Right lung (tissue), 2 donors: ENCODE measurements at regions not wholly inside any gene's neighbourhood (a gene's known extent, or its start where the extent isn't known, plus 50 kb on each side); places are given as distances from the start of the nearest gene placed in this dataset.

Experiments used
- DNase-seq, 2 donors: peaks; one replicate each; pipeline ENCODE4 v3.0.0-alpha.2; 2013

DNA sequence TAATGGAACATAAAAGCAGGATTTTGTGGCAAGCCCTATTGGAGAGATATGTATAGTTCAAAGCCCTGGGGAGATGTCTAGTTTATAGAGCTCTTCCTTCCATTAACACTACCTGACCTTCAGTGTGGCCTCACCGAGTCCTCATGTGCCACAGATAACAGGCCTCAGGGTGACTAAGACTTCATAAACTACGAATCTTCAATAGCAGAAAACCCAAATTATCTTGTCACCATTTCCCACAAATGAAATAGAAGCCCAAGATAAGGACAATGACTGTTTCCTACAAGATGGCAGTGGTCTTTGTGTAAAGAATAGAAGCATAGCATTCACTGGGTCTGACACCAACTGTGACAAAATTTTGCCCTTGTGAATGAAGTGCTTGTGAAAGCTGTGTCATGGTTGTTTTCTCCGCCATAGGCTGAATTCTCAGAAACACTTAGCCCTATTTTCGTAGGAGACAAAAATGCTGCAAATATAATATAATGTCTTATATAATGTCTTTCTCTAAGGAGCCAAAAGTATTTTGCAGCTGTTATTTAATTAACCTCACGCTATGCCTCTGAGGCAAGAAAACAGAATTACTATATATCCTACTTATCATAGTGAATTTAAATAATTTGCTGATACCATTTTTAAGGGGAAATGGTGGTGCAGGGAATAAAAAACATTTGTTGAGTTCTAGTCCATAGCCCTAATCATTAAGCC lies 136.7 kb upstream of the CWC22 start:
- peak; percentile 18 to 28 for DNase-seq

DNA sequence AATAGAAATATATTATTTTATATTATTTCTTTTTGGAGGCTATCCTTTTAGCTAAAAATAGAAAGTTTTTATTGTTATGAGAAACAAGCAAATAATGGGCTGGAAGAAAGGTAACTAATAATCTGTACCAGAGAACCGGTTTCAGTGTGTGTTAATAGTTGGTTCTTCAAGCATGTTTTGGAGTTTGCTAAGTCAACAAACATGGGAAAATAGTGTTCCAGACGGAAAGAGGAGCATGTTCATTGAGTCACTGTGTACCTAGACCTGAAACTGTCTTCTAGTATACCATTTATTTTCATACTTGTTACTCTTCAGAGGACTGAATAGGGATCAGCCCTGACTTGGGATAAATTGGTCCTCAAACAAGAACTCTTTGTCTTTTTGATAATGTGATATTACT lies 134.5 kb upstream of the CWC22 start:
- DNase-seq = no peak

DNA sequence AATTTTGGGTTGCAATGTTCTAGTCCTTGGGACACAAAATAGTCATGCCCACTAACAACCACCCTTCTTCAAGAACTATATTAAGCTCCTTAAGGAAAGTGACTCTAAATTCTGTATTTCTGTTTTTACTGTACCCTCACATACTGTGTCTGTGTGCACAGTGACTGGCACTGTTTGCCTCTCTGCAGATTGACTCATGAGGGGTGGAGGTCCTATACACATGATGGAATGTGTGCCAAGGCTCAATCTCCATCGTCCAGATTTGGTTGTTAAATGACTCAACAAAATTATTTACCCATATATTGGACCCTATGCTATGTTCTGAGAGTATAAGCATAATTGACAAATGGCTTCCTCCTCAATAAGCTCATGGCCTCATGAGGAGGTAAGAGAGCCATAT lies 126.6 kb upstream of the CWC22 start:
- DNase-seq = no peak

DNA sequence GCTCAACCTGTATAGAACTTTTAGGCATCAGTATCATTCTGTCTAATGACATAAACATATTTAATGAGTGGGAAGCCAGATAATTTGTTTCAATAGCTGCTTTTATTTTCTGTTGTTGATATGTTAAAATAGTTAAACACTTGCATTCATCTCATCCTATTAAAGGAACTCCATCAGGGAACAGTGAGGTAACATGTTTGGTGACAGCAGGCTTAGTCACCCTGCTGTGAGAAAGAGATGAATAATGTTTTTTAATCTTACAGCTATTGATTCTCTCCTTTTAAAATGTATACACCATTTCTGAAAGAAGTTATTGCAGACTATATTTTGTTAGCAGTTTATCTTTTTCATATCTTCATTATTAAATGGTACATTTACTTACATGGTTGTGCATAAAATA lies 123.3 kb upstream of the CWC22 start:
- DNase-seq = no peak

DNA sequence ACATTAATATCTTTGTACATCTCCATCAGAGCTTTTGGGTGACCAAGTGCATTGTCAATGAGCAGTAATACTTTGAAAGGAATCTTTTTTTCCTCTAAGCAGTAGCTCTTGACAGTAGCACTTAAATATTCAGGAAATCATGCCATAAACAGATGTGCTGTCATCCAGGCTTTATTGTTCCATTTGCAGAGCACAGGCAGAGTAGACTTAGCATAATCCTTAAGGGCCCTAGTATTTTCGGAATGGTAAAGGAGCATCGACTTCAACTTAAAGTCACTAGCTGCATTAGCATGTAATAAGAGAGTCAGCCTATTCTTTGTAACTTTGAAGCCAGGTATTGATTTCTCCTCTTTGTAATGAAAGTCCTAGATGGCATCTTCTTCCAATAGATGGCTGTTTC lies 121.8 kb upstream of the CWC22 start:
- DNase-seq = no peak

DNA sequence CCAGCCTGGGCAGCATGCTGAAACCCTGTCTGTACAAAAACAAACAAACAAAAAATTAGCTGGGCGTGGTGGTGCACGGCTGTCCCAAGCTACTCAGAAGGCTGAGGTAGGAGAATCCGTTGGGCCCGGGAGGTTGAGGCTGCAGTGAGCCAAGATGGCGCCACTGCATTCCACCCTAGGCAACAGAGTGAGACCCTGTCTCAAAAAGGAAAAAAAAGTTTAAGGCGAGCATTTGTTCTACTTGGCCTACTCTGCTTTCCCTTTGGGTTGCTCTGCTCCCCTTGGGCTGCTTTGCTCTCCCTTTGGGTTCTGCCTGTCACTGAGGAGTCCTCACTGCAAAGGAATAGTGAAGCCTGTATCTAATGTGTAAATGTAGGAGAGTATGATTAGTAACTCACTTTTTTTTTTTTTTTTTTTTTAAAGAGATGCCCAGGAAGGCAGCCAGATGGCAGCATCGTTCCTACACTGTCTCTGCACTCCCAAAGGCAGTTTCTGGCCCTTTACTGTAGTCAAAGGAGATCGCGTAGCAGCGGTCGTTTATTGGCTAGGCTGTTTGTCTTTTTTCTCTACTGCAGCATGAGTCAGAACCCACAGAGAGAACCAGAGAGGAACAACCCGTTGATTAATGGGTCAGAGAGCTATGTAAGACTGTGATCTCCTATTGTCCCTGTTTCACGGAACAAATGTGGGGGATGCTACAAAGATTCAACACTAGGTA lies 118.3 kb upstream of the CWC22 start:
- DNase-seq = peak; percentile 65 to 74

DNA sequence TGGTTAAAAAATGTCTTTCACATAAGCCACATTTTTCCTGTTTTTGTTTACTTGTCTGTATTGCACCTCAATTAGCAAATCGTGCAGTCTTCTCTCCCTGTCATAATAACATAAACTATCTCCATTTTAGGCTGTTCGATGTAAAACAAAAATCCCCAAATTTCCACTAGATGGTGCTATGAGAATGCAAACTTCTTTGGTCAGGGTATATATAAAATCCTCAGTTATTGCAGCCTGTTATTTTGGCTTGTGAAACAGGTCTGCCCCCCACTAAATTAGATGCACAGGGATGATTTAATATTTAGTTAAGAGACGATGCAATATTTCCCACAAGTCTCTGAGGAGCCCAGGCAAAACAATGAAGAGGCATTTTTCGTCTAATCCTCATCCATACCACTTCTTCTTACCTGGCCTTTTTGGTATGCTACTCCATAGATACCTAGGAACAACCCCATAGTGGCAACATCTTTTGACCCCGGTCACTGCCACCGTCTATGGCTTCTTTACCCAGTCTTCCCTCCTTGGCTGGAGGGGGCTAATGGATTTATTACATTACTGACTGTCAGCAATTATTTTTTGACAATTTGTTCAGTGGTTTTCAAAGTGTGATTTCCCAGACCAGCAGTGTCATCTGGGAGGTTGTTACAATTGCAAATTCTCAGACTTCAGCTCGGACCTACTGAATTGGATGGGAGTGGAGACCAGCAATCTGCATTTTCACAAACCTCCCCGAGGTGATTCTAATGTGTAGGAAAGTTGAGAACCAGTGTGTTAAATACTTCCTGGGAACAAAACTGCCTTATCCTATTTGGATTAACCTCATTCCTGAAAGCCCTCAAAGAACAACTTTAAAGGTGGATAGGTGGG lies 117.4 kb upstream of the CWC22 start:
- peak; percentile 35 to 51 for DNase-seq

DNA sequence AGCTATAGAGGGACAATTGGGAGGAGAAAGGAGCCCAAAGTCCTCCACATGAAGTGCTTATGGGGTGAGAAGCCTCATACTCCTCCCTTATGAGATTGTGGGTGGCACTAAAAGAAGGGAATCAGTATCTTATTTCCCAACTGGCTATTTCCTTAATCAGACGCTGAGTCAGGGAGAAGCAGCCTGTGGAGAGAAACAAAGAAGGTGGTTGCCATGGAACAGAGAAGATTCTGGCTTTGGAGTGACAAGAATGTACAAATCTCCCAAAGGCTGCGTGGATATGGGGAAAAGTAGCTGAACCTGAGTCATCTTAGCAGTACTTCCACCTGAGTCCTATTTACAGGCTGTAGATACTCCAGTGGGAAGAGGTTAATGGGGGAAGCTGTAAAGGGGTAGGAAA lies 115.8 kb upstream of the CWC22 start:
- no peak for DNase-seq

DNA sequence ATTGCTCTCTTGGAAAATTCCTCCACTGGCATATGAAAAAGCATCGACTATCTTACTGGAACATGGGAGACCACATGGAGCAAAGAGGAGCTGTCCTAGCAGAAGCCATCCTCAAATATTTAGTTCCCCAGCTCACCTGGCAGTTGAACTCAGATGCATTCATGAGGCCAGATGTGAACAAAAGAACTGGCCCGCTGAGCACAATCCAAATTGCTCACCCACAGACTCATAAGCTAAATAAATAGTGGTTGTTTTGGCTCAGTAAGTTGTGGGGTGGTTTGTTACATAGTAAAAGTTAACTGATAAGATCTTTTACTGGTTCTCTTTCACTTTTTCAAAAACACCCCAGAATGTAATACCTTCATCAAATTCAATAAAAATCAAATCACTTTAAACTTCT lies 108.6 kb upstream of the CWC22 start:
- no peak for DNase-seq

DNA sequence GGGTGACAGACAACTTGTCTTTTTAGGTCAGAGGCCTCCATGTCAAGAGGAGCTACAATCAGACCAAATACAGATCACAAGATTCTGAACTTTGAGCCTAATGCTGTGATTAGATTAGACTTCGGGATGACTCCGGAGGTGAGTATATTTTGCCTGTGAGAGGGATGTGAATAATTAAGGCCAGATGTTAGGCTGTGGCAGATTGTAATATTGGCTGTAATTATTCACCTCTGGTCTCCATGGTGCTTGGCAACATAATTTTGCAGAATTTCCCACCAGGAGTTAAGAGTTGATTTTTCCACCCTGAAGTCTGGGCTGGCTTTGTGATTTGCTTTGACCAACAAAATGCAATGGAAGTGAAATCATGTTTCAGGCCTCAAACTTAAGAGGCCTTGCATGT lies 108.2 kb upstream of the CWC22 start:
- no peak for DNase-seq

DNA sequence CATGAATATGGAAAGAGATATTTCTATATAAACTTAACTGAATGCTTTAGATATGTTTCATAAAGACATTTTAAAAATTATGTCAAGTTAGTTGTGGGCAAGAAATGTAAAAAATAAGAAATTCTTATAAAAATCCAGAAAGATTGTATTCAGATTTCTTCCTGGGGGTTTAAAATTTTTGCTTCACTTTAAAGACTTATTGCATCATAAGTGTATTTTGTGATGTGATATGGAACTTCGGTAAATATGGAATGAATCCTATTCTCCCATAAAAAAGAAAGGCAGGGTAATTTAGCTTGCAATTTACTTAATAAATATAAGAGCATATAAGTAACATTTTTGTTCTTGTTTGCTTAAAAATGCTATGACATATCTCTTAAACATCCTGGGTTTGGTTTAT lies 104.8 kb upstream of the CWC22 start:
- no peak for DNase-seq

DNA sequence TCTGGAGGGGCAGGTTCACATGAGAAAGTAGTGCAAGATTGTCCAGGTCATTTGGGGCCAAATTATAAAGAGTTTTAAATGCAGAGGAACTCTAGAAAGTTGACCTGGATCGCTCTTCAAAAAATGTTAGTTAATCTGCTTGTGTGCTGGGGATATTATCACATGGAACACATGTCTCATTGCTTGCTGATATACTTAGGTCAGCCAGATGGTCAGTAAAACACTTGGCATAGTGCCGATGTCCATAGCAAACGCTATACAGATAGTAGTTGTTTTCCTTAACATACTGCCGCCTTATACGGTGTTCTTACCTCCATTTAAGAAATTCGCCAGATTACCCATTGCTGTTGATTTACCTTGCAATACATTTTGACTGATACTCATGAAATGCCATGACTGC lies 103.4 kb upstream of the CWC22 start:
- DNase-seq = no peak

DNA sequence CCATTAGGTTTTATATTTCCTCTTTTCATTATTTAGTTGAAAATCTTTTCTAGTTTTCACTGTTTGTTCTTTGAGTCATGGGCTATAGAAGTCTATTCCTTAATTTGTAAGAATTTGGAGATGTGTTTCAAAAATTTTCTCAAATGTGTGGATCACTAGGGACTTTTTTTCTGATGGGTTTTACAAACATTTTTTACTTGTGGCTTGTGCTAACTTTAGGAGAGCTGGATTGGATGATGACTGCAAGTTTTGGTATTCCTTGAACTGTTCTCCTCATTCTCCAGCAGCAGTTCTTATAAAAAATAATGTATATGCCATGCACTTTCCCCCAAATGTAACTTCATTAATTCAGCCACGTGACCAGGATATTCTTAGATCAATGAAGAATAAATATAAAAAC lies 94.7 kb upstream of the CWC22 start:
- no peak for DNase-seq

DNA sequence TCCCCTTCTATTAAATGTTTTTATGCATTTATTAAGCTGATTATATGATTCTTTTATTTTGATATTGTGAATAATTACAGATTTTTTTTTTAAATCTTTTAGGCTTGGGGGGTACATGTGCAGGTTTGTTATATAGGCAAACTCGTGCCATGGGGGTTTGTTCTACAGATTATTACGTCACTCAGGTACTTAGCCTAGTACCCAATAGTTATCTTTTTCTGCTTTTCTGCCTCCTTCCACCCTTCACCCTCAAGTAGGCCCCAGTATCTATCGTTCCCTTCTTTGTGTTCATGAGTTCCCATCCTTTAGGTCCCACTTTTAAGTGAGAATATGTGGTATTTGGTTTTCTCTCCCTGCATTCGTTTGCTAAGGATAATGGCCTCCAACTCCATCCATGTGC lies 92.2 kb upstream of the CWC22 start:
- no peak for DNase-seq

DNA sequence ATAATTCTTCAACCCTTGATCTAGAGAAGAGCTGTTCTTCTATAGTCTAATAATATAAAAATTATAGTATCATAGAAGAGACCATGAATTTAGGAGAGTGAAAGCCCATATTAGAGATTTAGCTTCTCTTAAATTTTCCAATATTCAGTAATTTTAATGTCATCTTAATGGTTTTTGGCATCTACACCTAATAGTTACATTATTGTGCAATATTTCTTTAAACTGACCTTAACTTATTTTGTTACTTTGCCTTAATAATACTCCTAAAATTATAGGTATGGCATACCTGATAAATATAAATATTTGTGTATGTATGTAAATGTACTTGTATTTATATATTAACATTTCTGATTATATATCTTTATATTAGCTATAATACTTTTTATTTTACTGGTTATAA lies 78.0 kb upstream of the CWC22 start:
- DNase-seq = no peak

DNA sequence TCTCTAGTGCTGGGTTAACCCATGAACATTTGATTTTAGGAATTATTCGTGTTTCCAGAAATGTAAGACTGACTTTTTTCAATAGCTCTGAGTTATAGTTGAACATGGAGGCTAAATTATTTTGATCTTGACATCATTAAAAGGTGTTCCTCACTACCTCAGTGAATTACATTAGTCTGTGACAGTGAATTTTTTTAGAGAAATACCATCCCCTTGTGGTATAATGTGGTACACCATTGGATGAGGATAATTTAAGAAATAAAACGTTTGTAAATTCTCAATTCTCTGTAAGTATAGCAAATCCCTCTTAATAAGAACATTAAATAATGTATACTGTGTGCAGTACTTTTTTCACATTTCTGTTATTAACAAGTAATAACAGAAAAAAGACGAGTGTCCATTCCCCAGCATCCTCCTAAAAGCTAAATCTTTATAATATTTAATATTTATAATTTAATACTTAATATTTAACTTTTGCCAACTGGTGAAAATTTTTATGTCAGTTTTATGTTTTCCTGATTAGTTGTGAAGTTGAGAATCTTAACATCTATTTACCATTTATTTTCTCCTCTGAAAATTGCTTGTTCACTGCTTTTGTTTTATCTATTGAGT lies 70.3 kb upstream of the CWC22 start:
- no peak for DNase-seq

DNA sequence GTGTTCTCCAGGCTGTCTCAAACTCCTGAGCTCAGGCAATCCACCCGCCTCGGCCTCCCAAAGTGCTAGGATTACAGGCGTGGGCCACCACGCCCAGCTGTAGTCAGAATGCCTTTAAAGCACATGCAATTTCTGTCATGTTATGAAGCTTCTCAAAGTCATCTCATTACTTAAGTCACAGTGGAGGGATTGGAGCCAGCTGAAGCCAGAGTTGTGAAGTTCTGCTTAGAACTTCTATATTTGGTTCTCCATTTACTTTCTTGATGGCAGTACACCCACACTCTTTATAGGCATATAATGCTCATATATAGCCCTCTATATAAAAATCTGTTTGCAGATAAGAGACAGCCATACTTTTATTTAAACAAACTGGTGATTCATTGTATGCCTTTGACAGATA lies 68.8 kb upstream of the CWC22 start:
- DNase-seq = no peak

DNA sequence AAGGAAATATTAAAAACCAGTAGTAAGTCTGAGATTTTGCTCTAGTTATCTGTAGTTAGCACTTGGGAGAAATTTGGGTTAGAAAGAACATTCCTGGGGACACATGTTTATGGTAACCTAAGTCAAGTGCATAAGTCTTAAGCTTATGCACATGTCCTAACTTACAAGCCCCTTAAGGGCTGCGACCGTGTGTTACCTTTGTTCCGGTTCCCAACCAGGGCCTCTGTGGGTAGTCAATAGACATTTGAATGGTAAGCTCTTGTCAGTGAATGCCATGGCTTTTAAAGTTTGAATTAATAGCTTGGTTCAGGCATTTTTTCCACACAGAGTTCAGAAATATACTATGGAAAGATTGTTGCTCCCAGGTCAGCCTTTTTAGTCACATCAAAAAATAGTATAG lies 64.7 kb upstream of the CWC22 start:
- no peak for DNase-seq

DNA sequence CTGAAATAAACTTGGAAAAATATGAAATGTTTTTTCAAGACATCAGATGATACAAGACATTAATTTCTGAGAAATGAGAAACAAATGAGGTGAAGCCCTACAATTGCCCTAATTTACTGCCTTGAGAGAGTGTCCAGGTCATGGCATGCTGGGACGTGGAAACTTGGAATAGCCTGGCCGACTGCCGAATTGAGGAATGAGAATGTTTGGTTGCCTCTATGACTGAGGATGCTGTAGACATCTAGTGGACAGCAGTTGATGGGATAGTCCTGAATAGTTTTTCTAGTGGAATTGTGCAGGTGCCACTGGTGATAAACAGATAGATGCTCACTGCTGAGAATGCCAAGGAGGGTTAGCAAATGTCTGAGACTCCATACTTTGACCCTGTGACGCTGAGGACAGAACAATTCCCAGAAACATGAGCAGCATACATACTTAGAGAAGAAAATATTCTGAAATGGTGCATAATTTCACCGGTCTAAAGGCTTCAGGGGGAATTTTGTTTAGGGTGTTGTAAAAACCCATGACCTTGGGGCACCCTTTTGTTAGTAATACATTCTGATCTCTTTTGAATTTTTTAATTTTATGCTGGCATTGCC lies 56.5 kb upstream of the CWC22 start:
- no peak for DNase-seq

DNA sequence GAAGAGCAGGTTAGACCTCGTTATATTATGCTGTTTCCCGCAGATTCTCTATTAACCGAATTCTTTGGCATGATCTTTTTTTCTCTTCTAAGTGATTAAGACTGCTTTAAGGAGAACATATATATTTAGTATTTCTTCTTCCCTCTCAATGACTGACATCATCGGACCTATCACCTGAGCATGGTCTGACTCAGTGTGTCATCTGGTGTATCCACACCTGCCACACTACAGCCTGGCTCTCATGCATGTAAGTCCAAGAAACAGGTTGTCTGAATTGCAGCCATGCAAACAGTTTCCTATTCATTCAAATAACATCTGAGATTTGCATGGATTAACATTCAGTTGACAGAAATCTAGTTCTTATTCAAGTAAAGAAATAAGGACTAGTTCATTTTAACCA lies 55.1 kb upstream of the CWC22 start:
- DNase-seq = no peak

DNA sequence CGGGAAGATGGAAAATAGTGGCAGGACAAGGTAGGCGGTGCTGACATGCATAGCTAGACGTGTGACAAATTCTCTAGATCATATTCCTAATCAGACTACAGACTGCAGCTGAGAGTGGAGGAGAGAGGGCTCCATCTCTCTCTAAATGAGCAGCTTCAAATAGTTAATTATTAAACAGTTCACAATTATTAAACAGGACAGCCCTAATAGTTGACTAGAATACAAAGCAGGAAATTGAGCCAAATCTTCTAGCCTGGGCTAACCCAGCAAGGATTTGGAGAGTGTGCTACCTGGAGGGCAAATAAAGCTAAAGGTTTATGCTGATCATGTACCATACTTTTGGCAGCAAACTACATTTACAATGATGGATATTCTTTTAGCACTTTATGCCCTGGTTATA lies 54.4 kb upstream of the CWC22 start:
- no peak for DNase-seq

DNA sequence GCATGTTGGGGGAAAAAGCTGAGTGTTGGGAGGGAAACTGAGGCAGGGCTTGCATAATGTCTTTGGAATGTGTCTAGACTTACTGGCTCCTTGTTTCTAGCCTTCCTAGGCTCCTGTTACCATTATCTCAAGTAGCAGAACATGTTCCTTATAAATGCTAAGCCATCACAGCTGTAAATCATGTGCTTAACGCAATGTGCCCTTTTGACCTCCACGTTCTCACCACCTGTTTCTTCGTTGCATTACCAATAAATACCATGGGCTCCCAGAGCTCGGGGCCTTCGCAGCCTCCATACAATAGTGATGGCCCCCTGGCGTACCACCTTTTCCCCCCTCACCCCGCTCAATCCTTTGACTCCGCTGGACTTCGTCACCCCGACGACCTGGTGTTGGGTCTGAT lies 54.0 kb upstream of the CWC22 start:
- DNase-seq = no peak
